Activated naive CD4-positive, alpha-beta T cell treated with anti-CD3 and anti-CD28 coated beads, Interleukin-2, amount 50 U/mL, for 24 hours (primary cell): ENCODE measurements at regions not wholly inside any gene's neighbourhood (a gene's known extent, or its start where the extent isn't known, plus 50 kb on each side); places are given as distances from the start of the nearest gene placed in this dataset.
"Not testable (repeated sequence)": the region's sequence is repeated elsewhere in the genome, so short reads cannot be mapped to it uniquely, and the experiment has no call there.

ENCODE experiments used
- H3K27ac Mint-ChIP-seq: one replicate; pipeline ENCODE4 v1.8.0; 2021; ENCODE audit warnings: mild to moderate bottlenecking, mixed read lengths
- H3K27me3 Mint-ChIP-seq: one replicate; pipeline ENCODE4 v1.8.0; 2021; ENCODE audit warnings: mixed read lengths
- H3K36me3 Mint-ChIP-seq: one replicate; pipeline ENCODE4 v1.8.0; 2021; ENCODE audit warnings: mixed read lengths
- H3K4me1 Mint-ChIP-seq: one replicate; pipeline ENCODE4 v1.8.0; 2021; ENCODE audit warnings: mixed read lengths
- H3K4me3 Mint-ChIP-seq: one replicate; pipeline ENCODE4 v1.8.0; 2021; ENCODE audit warnings: mild to moderate bottlenecking, mixed read lengths
- H3K9me3 Mint-ChIP-seq: one replicate; pipeline ENCODE4 v1.8.0; 2021; ENCODE audit warnings: mixed read lengths

DNA sequence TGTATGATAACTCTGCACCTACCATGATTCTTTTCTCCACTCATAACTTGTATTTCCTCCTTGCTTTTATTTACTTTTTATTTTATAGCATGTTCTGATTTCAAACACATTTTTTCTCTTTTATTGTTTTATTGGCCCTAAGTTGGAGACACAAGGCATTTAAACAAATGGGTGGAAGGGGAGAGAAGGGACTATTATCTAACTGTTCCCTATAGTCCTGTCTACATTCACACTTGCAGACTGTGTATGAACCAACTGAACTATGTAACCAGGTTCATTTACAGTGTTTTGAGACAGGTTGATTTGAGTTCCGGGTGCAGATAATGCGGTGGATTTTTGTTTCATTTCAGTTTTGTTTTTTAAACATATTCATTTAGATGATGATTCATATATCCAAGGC, 830.6 kb upstream of the SEMA6A start:
- H3K27ac Mint-ChIP-seq, result no peak overlapping the region
- no peaks in the 10 kb centered on the region for H3K27me3 Mint-ChIP-seq
- H3K4me1 Mint-ChIP-seq, result no peaks in the 10 kb centered on the region
- H3K9me3 Mint-ChIP-seq, result no peaks in the 10 kb centered on the region
- H3K36me3 Mint-ChIP-seq, result no peaks in the 10 kb centered on the region
- no peak overlapping the region for H3K4me3 Mint-ChIP-seq

DNA sequence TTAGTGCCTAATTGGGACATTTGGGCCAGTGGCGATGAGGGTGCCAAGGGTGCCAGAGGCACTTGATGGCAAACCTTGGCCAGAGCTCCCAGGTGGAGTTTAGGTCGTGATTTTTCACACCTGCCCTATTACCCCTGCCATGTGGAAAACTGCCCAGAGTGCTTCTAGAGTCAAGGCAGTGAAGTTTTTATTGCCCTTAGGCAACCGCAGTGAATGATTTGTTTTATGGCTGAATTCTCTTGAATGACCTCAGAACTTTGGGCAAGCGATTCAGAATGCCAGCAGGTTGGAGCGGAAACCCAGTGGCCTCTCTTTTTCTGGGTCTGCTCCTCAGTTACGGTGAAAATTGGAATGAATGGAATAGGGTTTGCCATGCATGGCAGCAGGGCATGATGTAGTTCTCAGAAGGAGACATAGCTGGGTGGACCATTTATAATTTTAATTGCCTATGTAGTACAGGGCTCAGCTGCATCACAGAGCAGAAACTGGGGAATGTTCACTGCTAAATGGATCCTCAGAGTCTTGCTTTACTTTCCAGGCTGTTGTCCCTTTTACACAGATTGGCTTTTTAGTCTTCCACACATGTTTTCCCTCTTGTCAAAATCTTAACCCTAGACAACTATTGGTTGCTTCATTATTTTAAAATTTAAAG, 820.0 kb upstream of the SEMA6A start:
- no peaks in the 10 kb centered on the region for H3K27me3 Mint-ChIP-seq
- no peak overlapping the region for H3K27ac Mint-ChIP-seq
- H3K4me3 Mint-ChIP-seq, result no peak overlapping the region
- H3K9me3 Mint-ChIP-seq, result peaks cover 6% of the 10 kb centered on the region
- no peaks in the 10 kb centered on the region for H3K36me3 Mint-ChIP-seq
- H3K4me1 Mint-ChIP-seq, result no peaks in the 10 kb centered on the region

DNA sequence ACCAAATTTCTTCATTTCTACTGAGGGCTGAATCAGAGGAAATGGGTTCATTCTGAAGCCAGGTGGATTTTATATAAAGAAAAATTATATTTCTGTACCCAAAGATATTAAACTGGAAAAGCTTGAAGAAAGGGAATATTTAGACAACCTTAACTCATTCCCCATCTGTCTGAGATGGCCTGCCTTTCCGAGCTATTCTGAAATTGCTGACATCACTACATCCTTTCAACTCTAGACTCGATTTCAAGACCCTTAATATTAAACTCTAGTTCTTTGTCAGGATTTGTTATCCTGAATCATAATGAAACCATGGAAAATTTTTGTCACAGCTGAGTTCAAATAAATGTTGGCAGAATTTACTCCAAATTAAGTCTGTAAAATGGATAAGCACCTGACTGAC, 818.5 kb upstream of the SEMA6A start:
- H3K4me1 Mint-ChIP-seq, result no peaks in the 10 kb centered on the region
- no peak overlapping the region for H3K4me3 Mint-ChIP-seq
- no peak overlapping the region for H3K27ac Mint-ChIP-seq
- H3K9me3 Mint-ChIP-seq, result peaks cover 6% of the 10 kb centered on the region
- H3K27me3 Mint-ChIP-seq, result no peaks in the 10 kb centered on the region
- no peaks in the 10 kb centered on the region for H3K36me3 Mint-ChIP-seq

DNA sequence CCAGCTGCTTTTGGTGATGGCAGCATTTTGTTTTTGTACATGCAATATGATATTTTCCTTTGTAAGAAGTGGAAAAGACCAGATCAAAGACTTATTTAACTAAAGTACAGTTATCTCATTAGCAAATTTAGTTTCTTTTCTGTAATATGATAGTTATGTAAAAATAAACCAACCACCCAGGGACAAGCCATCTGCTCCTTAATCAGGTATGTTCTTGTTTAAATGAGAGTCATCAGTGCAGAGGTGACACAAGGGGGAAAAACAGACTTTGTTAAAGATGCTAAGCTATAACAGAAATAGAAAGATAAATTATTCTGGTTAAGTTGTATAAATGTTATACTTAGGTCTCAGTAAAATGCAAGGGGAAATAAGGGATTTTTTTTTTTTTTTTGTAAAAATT, 805.7 kb upstream of the SEMA6A start:
- Mint-ChIP-seq H3K36me3 (no peaks in the 10 kb centered on the region), H3K27me3 (no peaks in the 10 kb centered on the region), H3K4me1 (no peaks in the 10 kb centered on the region), H3K9me3 (no peaks in the 10 kb centered on the region), H3K27ac (no peak overlapping the region), H3K4me3 (no peak overlapping the region)

DNA sequence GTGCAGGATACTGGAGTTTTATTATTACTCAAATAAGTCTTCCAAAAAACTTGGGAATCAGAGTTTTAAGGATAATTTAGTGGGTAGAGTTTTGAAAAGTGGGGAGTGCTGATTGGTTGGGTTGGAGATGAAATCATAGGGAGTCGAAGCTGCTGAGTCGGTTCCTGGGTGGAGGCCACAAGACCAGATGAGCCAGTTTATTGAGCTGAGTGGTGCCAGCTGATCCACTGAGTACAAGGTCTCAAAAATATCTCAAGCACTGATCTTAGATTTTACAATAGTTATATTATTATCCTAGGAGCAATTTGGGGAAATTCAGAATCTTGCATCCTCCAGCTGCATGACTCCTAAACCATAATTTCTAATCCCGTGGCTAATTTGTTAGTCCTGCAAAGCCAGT, 804.9 kb upstream of the SEMA6A start:
- Mint-ChIP-seq H3K9me3 (no peaks in the 10 kb centered on the region), H3K27me3 (no peaks in the 10 kb centered on the region), H3K4me1 (no peaks in the 10 kb centered on the region), H3K36me3 (no peaks in the 10 kb centered on the region), H3K4me3 (no peak overlapping the region), H3K27ac (no peak overlapping the region)

DNA sequence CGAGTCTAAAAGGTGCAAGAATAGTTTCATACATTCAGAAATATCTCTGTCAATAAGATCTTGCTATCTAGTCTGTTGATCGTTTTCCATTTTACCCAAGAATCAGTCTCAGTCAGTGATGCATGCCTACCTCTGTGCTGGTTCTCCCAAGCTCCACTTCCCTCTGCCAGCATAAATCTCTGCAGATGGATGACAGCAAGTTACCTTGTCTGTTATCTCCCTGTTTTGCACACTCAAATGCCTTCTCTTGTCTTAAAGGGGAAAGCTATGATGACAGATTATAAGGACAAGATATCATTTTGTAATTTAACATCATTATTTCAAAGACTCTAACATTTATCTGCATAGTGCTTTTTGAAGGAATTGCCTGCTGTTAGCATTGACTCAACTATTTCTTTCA, 802.1 kb upstream of the SEMA6A start:
- Mint-ChIP-seq H3K4me3 (no peak overlapping the region), H3K36me3 (no peaks in the 10 kb centered on the region), H3K4me1 (no peaks in the 10 kb centered on the region), H3K27ac (no peak overlapping the region), H3K27me3 (no peaks in the 10 kb centered on the region), H3K9me3 (no peaks in the 10 kb centered on the region)

DNA sequence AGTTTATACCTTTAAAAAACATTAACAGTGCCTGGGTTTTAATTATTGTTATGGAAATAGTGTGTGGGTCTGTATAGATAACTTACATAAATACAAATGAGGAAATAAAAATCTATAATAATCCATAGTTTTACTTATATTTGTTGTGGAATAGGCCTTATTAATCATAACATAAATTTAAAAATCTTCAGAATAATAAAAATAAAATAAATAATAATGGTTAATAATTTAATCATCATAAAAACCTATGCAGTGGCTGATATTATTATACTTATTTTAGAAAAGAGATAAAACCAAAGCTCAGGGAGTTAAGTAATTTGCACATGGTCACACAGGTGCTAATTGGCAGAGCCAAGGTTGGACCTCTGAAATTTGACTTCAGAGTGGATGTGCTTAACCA, 785.3 kb upstream of the SEMA6A start:
- Mint-ChIP-seq H3K27ac (no peak overlapping the region), H3K9me3 (no peaks in the 10 kb centered on the region), H3K27me3 (no peaks in the 10 kb centered on the region), H3K4me1 (no peaks in the 10 kb centered on the region), H3K4me3 (no peak overlapping the region), H3K36me3 (no peaks in the 10 kb centered on the region)

DNA sequence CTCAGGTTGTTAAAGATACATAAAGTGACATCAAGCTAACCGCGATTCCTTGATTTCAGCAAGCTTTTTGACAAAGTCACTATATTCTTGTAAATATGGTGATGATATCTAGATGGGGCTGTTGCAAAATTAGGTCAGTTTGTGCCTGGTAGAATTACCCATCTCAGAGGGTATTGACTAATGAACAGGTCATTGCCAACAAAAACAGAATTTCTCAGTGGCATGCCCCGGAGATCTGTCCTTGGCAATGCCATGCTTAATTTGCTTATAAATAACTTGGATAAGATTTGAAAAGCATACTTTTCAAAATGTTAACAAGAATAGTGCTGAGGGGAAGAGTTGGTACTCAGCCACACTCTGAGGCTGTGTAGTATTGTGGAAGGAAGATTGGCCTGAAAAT, 783.3 kb upstream of the SEMA6A start:
- no peak overlapping the region for H3K4me3 Mint-ChIP-seq
- H3K36me3 Mint-ChIP-seq, result no peaks in the 10 kb centered on the region
- H3K27ac Mint-ChIP-seq, result no peak overlapping the region
- H3K4me1 Mint-ChIP-seq, result no peaks in the 10 kb centered on the region
- no peaks in the 10 kb centered on the region for H3K27me3 Mint-ChIP-seq
- no peaks in the 10 kb centered on the region for H3K9me3 Mint-ChIP-seq

DNA sequence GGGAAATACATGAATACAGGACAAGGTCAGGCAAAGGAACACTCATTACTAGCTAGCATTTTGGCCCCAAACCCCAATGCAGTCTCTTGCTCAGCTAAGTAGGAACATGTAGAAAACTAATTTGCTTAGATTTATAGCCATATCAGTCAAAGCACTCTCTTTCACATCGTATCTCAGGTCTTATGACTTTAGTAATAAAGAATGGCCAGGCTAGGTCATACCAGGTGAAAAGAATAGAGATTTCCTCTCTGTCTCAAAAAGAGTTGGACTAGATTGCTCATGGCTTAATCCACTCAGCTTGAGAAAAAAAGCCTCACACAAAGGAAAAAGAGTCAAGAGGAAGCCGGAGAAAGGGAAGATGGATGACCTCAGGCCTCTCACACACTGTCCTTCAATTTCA, 772.7 kb upstream of the SEMA6A start:
- H3K27me3 Mint-ChIP-seq, result peaks cover 2% of the 10 kb centered on the region
- H3K4me3 Mint-ChIP-seq, result no peak overlapping the region
- H3K36me3 Mint-ChIP-seq, result no peaks in the 10 kb centered on the region
- peaks cover 5% of the 10 kb centered on the region for H3K9me3 Mint-ChIP-seq
- H3K4me1 Mint-ChIP-seq, result no peaks in the 10 kb centered on the region
- H3K27ac Mint-ChIP-seq, result no peak overlapping the region

DNA sequence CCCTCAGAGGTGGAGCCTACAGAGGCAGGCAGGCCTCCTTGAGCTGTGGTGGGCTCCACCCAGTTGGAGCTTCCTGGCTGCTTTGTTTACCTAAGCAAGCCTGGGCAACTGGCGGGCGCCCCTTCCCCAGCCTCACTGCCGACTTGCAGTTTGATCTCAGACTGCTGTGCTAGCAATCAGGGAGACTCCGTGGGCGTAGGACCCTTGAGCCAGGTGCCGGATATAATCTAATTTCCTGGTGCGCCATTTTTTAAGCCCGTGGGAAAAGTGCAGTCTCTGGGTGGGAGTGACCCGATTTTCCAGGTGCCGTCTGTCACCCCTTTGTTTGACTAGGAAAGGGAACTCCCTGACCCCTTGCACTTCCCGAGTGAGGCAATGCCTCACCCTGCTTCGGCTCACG, 769.1 kb upstream of the SEMA6A start:
- not testable (repeated sequence) for H3K27ac Mint-ChIP-seq, H3K27me3 Mint-ChIP-seq, H3K9me3 Mint-ChIP-seq, H3K4me1 Mint-ChIP-seq, H3K36me3 Mint-ChIP-seq, H3K4me3 Mint-ChIP-seq

DNA sequence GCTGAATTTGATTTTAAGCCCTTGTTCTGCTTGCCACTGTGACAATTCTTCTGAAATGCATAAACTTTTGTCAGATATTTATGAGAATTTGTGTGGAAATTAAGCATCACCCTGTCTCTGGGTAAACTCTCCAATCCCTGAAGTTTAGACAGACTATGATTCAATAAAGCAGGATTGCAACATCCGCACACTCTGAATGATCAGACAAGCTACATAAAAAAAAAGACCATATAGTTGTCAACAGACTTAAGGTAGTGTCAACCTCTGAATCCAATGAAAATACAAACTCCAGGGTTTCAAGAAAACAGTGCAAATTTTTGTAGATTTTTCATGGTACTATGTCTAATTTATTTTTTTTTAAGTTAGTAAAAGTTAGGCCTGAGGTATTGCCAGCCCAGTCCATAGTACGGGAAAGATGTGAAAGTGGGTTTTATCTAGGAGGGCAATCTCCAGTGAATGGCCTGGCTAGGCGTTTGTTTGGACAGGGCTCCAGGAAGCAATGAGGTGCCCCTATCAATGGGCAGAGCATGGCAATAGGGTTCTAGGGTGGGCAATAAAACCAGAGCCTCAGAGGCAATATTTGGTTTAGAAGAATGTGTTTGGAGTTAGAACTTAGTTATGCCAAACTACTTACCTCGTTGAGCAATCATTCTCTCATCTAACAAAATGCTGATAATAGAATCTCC, 762.6 kb upstream of the SEMA6A start:
- no peak overlapping the region for H3K4me3 Mint-ChIP-seq
- no peaks in the 10 kb centered on the region for H3K36me3 Mint-ChIP-seq
- H3K27ac Mint-ChIP-seq, result no peak overlapping the region
- H3K9me3 Mint-ChIP-seq, result peaks cover 13% of the 10 kb centered on the region
- H3K4me1 Mint-ChIP-seq, result no peaks in the 10 kb centered on the region
- H3K27me3 Mint-ChIP-seq, result no peaks in the 10 kb centered on the region

DNA sequence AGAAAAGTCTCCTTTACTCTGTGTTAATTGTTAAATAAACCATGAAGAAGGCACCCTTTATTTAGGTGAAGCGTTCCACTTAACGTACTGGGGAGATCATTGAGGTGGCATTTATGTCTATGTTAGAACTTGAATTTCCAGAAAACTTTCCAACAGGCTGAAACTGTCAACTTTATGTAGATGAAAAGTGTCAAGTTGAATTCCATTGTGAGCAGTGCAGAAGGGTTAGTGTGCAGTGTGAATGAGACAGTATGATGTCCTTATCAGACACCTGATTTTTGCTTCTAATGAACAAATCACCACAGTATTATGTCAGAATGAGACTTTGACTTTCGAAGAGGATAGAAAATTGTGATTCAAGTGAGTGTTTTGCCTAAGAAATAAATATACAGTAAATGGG, 761.6 kb upstream of the SEMA6A start:
- H3K4me3 Mint-ChIP-seq, result no peak overlapping the region
- no peak overlapping the region for H3K27ac Mint-ChIP-seq
- H3K9me3 Mint-ChIP-seq, result peaks cover 13% of the 10 kb centered on the region
- H3K27me3 Mint-ChIP-seq, result no peaks in the 10 kb centered on the region
- H3K36me3 Mint-ChIP-seq, result no peaks in the 10 kb centered on the region
- no peaks in the 10 kb centered on the region for H3K4me1 Mint-ChIP-seq

DNA sequence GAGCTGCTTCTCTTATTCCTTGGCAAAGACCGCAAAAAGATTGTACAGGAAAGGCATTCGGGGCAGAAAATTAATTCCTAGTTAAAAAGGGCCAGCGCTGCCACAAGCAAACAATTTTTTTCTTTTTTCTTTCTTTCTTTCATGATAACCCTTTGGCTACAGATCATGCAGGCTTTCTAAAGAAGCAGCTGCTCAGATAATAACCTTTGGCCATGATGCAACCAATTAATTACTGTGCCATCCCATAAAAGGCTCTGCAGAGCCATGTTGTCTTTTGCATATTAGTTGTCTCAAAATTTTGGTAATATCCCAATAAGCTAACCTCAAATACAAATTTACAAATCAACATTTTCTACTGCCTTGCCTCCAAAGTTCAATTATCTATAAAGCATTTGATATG, 758.4 kb upstream of the SEMA6A start:
- Mint-ChIP-seq H3K27ac (no peak overlapping the region), H3K9me3 (peaks cover 13% of the 10 kb centered on the region)

DNA sequence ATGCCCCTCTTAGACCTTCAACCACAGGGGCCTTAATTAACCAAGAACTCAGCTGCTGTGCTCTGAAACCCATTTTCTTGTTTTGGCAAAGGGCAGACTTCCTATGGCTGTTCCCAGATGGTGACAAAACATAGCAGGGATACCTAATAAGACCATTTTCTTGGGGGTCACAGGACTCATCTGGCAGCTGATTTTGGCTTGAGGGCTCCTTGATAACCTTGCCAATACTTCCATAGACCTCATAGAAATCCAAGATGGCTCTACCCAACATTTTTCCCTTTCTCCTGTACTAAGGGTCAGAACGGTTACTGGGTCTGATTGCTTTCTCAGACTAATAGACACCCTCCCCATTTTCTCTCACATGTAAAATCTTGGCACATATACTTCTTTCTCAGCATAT, 757.7 kb upstream of the SEMA6A start:
- H3K27me3 Mint-ChIP-seq, result no peaks in the 10 kb centered on the region
- H3K27ac Mint-ChIP-seq, result no peak overlapping the region
- no peaks in the 10 kb centered on the region for H3K36me3 Mint-ChIP-seq

More for the DNA sequence above, 758.4 kb upstream of the SEMA6A start:
- Mint-ChIP-seq H3K4me1 (no peaks in the 10 kb centered on the region), H3K4me3 (no peak overlapping the region), H3K27me3 (no peaks in the 10 kb centered on the region), H3K36me3 (no peaks in the 10 kb centered on the region)

DNA sequence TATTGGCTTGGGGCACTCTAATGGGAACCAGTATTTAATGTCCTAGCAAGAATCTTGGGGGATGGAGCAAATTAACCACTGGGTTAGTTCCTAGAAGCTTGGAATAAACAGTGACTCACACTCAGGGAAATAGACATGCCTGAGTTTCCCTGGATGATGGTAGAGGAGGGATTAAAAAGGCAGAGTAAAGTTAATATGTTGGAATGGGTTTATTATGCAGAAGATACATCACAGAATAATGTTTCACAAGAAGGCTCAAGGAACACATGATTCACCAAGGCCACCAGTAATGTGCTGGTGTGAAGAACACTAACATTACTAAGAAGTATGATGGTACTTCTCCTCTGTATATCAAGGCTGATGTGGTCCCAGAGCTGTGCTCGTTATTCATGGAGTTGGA, 752.9 kb upstream of the SEMA6A start:
- H3K9me3 Mint-ChIP-seq, result no peaks in the 10 kb centered on the region

More for the DNA sequence above, 757.7 kb upstream of the SEMA6A start:
- H3K4me1 Mint-ChIP-seq, result no peaks in the 10 kb centered on the region
- peaks cover 13% of the 10 kb centered on the region for H3K9me3 Mint-ChIP-seq
- no peak overlapping the region for H3K4me3 Mint-ChIP-seq

DNA sequence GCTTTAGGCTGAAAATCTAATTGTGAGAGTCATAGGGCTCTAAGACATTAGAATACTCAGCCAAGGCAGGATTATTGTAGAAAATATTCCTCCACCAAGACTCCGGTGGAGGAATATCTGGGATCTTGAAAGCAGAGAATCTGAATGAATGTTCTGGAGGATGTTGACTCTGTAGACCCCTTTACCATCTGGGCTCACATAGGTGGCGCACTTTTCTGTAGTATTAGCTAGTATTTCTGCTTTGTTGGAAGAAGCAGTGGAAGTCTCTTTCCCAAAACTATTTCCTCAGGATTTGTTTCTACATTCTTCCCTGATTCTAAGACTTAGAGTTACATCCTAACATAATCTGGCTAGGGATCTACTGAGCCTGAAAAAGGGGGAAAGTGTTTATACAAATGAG, 752.4 kb upstream of the SEMA6A start:
- H3K9me3 Mint-ChIP-seq, result no peaks in the 10 kb centered on the region
- no peak overlapping the region for H3K27ac Mint-ChIP-seq
- no peak overlapping the region for H3K4me3 Mint-ChIP-seq
- H3K27me3 Mint-ChIP-seq, result no peaks in the 10 kb centered on the region
- H3K36me3 Mint-ChIP-seq, result no peaks in the 10 kb centered on the region
- no peaks in the 10 kb centered on the region for H3K4me1 Mint-ChIP-seq

More for the DNA sequence above, 752.9 kb upstream of the SEMA6A start:
- Mint-ChIP-seq H3K4me1 (no peaks in the 10 kb centered on the region), H3K27ac (no peak overlapping the region), H3K27me3 (no peaks in the 10 kb centered on the region), H3K36me3 (no peaks in the 10 kb centered on the region), H3K4me3 (no peak overlapping the region)

DNA sequence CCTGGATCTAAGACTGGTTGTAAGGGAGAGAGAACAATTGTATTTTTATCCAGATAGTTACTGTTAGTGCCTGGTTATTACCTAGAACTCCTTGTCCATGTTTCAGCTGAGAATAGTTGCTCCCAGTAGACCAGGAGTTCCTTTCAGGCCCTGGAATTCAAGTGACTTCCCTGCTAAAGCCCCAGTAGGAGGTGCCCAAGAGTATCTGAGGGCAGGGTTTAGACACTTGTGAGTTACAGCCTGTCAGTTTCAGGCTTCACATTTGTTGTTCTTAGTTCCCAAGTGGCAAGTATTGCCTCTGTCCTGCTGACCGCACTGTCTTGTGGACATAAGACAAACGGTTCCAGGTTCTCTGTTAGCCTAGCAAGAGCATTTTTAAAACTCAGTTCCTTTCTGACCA, 743.9 kb upstream of the SEMA6A start:
- Mint-ChIP-seq H3K27ac (no peak overlapping the region), H3K36me3 (no peaks in the 10 kb centered on the region), H3K27me3 (no peaks in the 10 kb centered on the region), H3K4me1 (no peaks in the 10 kb centered on the region), H3K9me3 (peaks cover 7% of the 10 kb centered on the region), H3K4me3 (no peak overlapping the region)
